ENCODE measurements at regions not wholly inside any gene's neighbourhood (a gene's known extent, or its start where the extent isn't known, plus 50 kb on each side); places are given as distances from the start of the nearest gene placed in this dataset.

- no peak for FAIRE-seq
- no peak for DNase-seq (ENCODE audit: insufficient read length, low spot score)
- no peak for TF ChIP-seq PAX5 (IDR thresholded peaks at IDR 0.05; ENCODE audit: insufficient read depth, low read length, severe bottlenecking)
These were observed 253.8 kb upstream of the DMD start for GRCh38 chrX:33465137-33465536.

- no peak for FAIRE-seq
- DNase-seq (ENCODE audit: insufficient read length, low spot score) = no peak
- TF ChIP-seq TAF1 (IDR thresholded peaks at IDR 0.05; ENCODE audit: low read depth, low read length) = no peak
- TF ChIP-seq POLR2AphosphoS5 (IDR thresholded peaks at IDR 0.05; ENCODE audit: low read depth, low read length) = no peak
- TF ChIP-seq POLR2A (IDR thresholded peaks at IDR 0.05; ENCODE audit: low read depth, low read length) = no peak
- no peak for TF ChIP-seq PAX5 (IDR thresholded peaks at IDR 0.05; ENCODE audit: insufficient read depth, low read length, severe bottlenecking)
- TF ChIP-seq POU2F2 (IDR thresholded peaks at IDR 0.05; ENCODE audit: low read depth, low read length) = no peak
- no peak for TF ChIP-seq SPI1 (IDR thresholded peaks at IDR 0.05; ENCODE audit: low read depth, low read length)
These were observed 245.8 kb upstream of the DMD start for GRCh38 chrX:33457102-33457501.

GRCh38 chrX:33447285-33447684, 235.9 kb upstream of the DMD start:
- no peak for FAIRE-seq
- DNase-seq (ENCODE audit: insufficient read length, low spot score) = no peak
- TF ChIP-seq SPI1 (IDR thresholded peaks at IDR 0.05; ENCODE audit: low read depth, low read length) (no peak), POLR2AphosphoS5 (IDR thresholded peaks at IDR 0.05; ENCODE audit: low read depth, low read length) (no peak), POLR2A (IDR thresholded peaks at IDR 0.05; ENCODE audit: low read depth, low read length) (no peak), TAF1 (IDR thresholded peaks at IDR 0.05; ENCODE audit: low read depth, low read length) (no peak), PAX5 (IDR thresholded peaks at IDR 0.05; ENCODE audit: insufficient read depth, low read length, severe bottlenecking) (no peak), POU2F2 (IDR thresholded peaks at IDR 0.05; ENCODE audit: low read depth, low read length) (no peak)

- FAIRE-seq = peak; percentile 92
- TF ChIP-seq TAF1 (IDR thresholded peaks at IDR 0.05; ENCODE audit: low read depth, low read length) = no peak
- TF ChIP-seq POLR2AphosphoS5 (IDR thresholded peaks at IDR 0.05; ENCODE audit: low read depth, low read length) = no peak
- no peak for TF ChIP-seq PAX5 (IDR thresholded peaks at IDR 0.05; ENCODE audit: insufficient read depth, low read length, severe bottlenecking)
- no peak for TF ChIP-seq SPI1 (IDR thresholded peaks at IDR 0.05; ENCODE audit: low read depth, low read length)
- TF ChIP-seq POLR2A (IDR thresholded peaks at IDR 0.05; ENCODE audit: low read depth, low read length) = no peak
- no peak for TF ChIP-seq POU2F2 (IDR thresholded peaks at IDR 0.05; ENCODE audit: low read depth, low read length)
- peak; percentile 5 for DNase-seq (ENCODE audit: insufficient read length, low spot score)
These were observed 223.1 kb upstream of the DMD start for GRCh38 chrX:33434256-33435092.

- TF ChIP-seq PAX5 (IDR thresholded peaks at IDR 0.05; ENCODE audit: insufficient read depth, low read length, severe bottlenecking) (no peak), POU2F2 (IDR thresholded peaks at IDR 0.05; ENCODE audit: low read depth, low read length) (no peak), SPI1 (IDR thresholded peaks at IDR 0.05; ENCODE audit: low read depth, low read length) (no peak), TAF1 (IDR thresholded peaks at IDR 0.05; ENCODE audit: low read depth, low read length) (no peak), POLR2AphosphoS5 (IDR thresholded peaks at IDR 0.05; ENCODE audit: low read depth, low read length) (no peak), POLR2A (IDR thresholded peaks at IDR 0.05; ENCODE audit: low read depth, low read length) (no peak)
- no peak for FAIRE-seq
These were observed 205.0 kb upstream of the DMD start for GRCh38 chrX:33416273-33416805.

GRCh38 chrX:33415459-33415858, 204.1 kb upstream of the DMD start:
- FAIRE-seq (no peak), DNase-seq (ENCODE audit: insufficient read length, low spot score) (no peak)
- TF ChIP-seq POLR2A (IDR thresholded peaks at IDR 0.05; ENCODE audit: low read depth, low read length) (no peak), SPI1 (IDR thresholded peaks at IDR 0.05; ENCODE audit: low read depth, low read length) (no peak), PAX5 (IDR thresholded peaks at IDR 0.05; ENCODE audit: insufficient read depth, low read length, severe bottlenecking) (no peak), POU2F2 (IDR thresholded peaks at IDR 0.05; ENCODE audit: low read depth, low read length) (no peak), POLR2AphosphoS5 (IDR thresholded peaks at IDR 0.05; ENCODE audit: low read depth, low read length) (no peak)

More at GRCh38 chrX:33416273-33416805, 205.0 kb upstream of the DMD start:
- no peak for DNase-seq (ENCODE audit: insufficient read length, low spot score)

- DNase-seq (ENCODE audit: insufficient read length, low spot score) = no peak
- TF ChIP-seq SPI1 (IDR thresholded peaks at IDR 0.05; ENCODE audit: low read depth, low read length) (no peak), POLR2A (IDR thresholded peaks at IDR 0.05; ENCODE audit: low read depth, low read length) (no peak), PAX5 (IDR thresholded peaks at IDR 0.05; ENCODE audit: insufficient read depth, low read length, severe bottlenecking) (no peak), POU2F2 (IDR thresholded peaks at IDR 0.05; ENCODE audit: low read depth, low read length) (no peak), POLR2AphosphoS5 (IDR thresholded peaks at IDR 0.05; ENCODE audit: low read depth, low read length) (no peak), TAF1 (IDR thresholded peaks at IDR 0.05; ENCODE audit: low read depth, low read length) (no peak)
- no peak for FAIRE-seq
These were observed 174.2 kb upstream of the DMD start for GRCh38 chrX:33385546-33385945.

- DNase-seq (ENCODE audit: insufficient read length, low spot score) (no peak), FAIRE-seq (no peak)
- no peak for TF ChIP-seq POLR2A (IDR thresholded peaks at IDR 0.05; ENCODE audit: low read depth, low read length)
- TF ChIP-seq TAF1 (IDR thresholded peaks at IDR 0.05; ENCODE audit: low read depth, low read length) = no peak
- no peak for TF ChIP-seq SPI1 (IDR thresholded peaks at IDR 0.05; ENCODE audit: low read depth, low read length)
- no peak for TF ChIP-seq PAX5 (IDR thresholded peaks at IDR 0.05; ENCODE audit: insufficient read depth, low read length, severe bottlenecking)
- TF ChIP-seq POU2F2 (IDR thresholded peaks at IDR 0.05; ENCODE audit: low read depth, low read length) = no peak
- TF ChIP-seq POLR2AphosphoS5 (IDR thresholded peaks at IDR 0.05; ENCODE audit: low read depth, low read length) = no peak
These were observed 168.5 kb upstream of the DMD start for GRCh38 chrX:33379839-33380238.

- FAIRE-seq (no peak), DNase-seq (ENCODE audit: insufficient read length, low spot score) (no peak)
- TF ChIP-seq POLR2A (IDR thresholded peaks at IDR 0.05; ENCODE audit: low read depth, low read length) = no peak
- no peak for TF ChIP-seq PAX5 (IDR thresholded peaks at IDR 0.05; ENCODE audit: insufficient read depth, low read length, severe bottlenecking)
- TF ChIP-seq POLR2AphosphoS5 (IDR thresholded peaks at IDR 0.05; ENCODE audit: low read depth, low read length) = no peak
- no peak for TF ChIP-seq POU2F2 (IDR thresholded peaks at IDR 0.05; ENCODE audit: low read depth, low read length)
- no peak for TF ChIP-seq SPI1 (IDR thresholded peaks at IDR 0.05; ENCODE audit: low read depth, low read length)
These were observed 146.3 kb upstream of the DMD start for GRCh38 chrX:33357606-33358005.

All from GM12891 (cell line).